Stimulated activated memory B cell treated with anti-CD40 and anti-IgM and Interleukin-4, amounts not matched to agents 10 μg/mL and 1 μg/mL and 100 μg/mL, for 72 hours (primary cell): ENCODE measurements at regions not wholly inside any gene's neighbourhood (a gene's known extent, or its start where the extent isn't known, plus 50 kb on each side); places are given as distances from the start of the nearest gene placed in this dataset.
"Not testable (repeated sequence)": the region's sequence is repeated elsewhere in the genome, so short reads cannot be mapped to it uniquely, and the experiment has no call there.

Source experiments
- ATAC-seq: fragments of 150-1000 bp; cut with Tn5 transposase; 2 replicates; pipeline ENCODE4 v1.10.0; 2021
- H3K27ac Mint-ChIP-seq: one replicate; pipeline ENCODE4 v1.8.0; 2022; ENCODE audit warnings: mild to moderate bottlenecking, mixed read lengths
- H3K27me3 Mint-ChIP-seq: one replicate; pipeline ENCODE4 v1.8.0; 2022; ENCODE audit warnings: mixed read lengths
- H3K36me3 Mint-ChIP-seq: one replicate; pipeline ENCODE4 v1.8.0; 2022; ENCODE audit warnings: mixed read lengths
- H3K4me1 Mint-ChIP-seq: one replicate; pipeline ENCODE4 v1.8.0; 2022; ENCODE audit warnings: mixed read lengths
- H3K4me3 Mint-ChIP-seq: one replicate; pipeline ENCODE4 v1.8.0; 2022; ENCODE audit warnings: mild to moderate bottlenecking, moderate library complexity, mixed read lengths
- H3K9me3 Mint-ChIP-seq: one replicate; pipeline ENCODE4 v1.8.0; 2022; ENCODE audit warnings: mixed read lengths

DNA sequence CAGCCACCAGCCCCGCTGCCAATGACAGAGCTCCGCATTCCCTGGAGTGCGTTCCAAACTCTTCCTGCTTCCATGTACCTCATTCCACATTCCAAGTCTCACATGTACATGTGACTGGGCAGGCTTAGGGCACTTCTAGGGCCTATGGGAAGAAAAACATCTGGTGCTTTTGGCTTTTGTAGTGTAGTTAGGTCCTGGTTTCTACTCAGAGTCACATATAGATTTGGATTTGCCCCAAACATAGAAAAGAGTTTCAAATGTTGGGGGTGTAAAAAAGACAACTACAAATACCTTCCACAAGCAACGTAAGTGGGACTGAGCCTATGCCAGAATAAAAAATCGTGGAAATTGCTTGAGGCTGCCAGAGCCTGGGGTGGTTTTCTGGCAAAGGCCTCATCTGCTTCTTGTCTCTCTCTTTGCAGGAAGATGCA lies 84.1 kb downstream of the ZNF467 start:
- H3K4me3 Mint-ChIP-seq, result no peak overlapping the region
- no peaks in the 10 kb centered on the region for H3K9me3 Mint-ChIP-seq
- no peaks in the 10 kb centered on the region for H3K4me1 Mint-ChIP-seq
- no peak for ATAC-seq
- H3K27me3 Mint-ChIP-seq, result peaks cover 71% of the 10 kb centered on the region
- H3K36me3 Mint-ChIP-seq, result no peaks in the 10 kb centered on the region
- H3K27ac Mint-ChIP-seq, result no peak overlapping the region

DNA sequence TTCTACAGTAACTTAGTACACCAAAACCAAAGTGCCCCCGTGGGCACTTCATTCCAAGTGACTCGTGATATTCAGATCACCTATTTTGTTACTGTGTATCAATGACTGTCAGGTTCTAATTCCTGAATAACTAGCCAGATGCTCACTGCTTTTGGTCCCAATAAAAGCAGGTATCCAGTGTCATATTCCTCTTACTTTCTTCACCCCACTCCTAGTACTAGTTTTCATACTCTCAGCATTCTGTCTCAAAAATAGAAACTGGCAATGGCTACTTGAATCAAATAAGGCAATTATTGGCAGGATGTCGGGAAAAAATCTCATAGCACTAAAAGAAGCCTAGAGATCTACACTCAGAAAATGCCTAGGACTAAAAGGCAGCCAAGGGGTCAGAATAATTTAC lies 84.6 kb downstream of the ZNF467 start:
- Mint-ChIP-seq H3K27me3 (peaks cover 73% of the 10 kb centered on the region), H3K4me3 (no peak overlapping the region), H3K9me3 (no peaks in the 10 kb centered on the region), H3K27ac (no peak overlapping the region), H3K36me3 (no peaks in the 10 kb centered on the region), H3K4me1 (no peaks in the 10 kb centered on the region)
- ATAC-seq, result no peak

DNA sequence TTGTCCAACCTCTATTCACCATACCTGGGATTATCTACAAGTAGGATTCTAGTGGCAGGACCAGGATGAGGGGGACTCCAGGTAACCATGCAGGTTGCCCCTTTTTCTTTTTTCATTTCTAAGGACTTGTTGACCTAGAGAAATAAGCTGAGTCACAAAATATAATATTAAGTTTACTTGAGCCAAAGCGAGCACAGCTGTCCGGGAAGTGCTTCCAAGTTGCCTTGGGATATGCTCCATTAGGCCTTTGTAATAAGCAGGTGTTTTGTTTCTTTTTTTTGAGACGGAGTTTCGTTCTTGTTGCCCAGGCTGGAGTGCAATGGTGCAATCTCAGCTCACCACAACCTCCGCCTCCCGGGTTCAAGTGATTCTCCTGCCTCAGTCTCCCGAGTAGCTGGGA lies 85.6 kb downstream of the ZNF467 start:
- H3K27ac Mint-ChIP-seq, ATAC-seq, H3K4me1 Mint-ChIP-seq, H3K36me3 Mint-ChIP-seq, H3K9me3 Mint-ChIP-seq, H3K4me3 Mint-ChIP-seq: not testable (repeated sequence)
- peaks cover 63% of the 10 kb centered on the region for H3K27me3 Mint-ChIP-seq

DNA sequence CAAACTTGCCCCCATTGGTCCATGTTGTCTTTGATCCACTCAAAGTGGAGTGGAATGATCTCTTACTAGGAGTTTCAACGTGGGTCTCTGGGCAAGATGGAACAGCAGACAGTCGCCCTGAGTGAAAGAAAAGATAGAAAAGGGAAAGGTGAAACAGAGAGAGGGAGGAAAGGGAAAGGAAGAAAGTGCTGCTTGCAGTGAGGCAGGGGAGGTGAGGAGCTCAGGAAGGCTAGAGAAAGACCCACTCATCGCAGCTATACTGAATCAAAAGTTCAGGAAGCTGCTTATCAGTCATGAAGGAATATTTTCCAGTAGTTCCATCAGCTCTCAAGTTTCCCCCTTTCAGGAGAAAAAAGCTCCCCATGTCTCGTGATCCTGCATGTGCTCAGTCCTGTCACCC lies 86.9 kb downstream of the ZNF467 start:
- no peaks in the 10 kb centered on the region for H3K4me1 Mint-ChIP-seq
- no peaks in the 10 kb centered on the region for H3K9me3 Mint-ChIP-seq
- no peak overlapping the region for H3K4me3 Mint-ChIP-seq
- peaks cover 64% of the 10 kb centered on the region for H3K27me3 Mint-ChIP-seq
- no peak overlapping the region for H3K27ac Mint-ChIP-seq
- no peak for ATAC-seq
- H3K36me3 Mint-ChIP-seq, result no peaks in the 10 kb centered on the region

DNA sequence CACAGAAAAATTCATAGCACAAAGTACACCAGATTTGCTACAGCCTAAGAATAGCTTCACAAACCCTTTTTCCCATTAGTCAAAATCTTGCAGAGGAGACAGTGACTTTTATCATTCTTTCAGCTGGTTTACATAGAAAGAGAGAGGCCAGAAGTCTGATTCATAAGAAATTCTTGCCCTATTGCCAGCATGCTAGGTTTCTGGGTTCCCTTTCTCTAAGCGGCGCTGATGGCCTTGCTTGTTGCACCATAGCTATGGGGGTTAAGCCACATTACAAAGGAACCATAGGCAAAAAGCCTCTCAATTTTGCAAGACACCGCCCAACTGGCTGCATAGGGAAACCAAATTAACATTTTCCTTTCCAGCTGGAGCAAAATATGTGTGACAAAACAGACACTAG lies 87.4 kb downstream of the ZNF467 start:
- ATAC-seq, result no peak
- H3K27ac Mint-ChIP-seq, result no peak overlapping the region
- H3K9me3 Mint-ChIP-seq, result no peaks in the 10 kb centered on the region
- H3K4me1 Mint-ChIP-seq, result no peaks in the 10 kb centered on the region
- H3K27me3 Mint-ChIP-seq, result peaks cover 64% of the 10 kb centered on the region
- H3K4me3 Mint-ChIP-seq, result no peak overlapping the region
- no peaks in the 10 kb centered on the region for H3K36me3 Mint-ChIP-seq

DNA sequence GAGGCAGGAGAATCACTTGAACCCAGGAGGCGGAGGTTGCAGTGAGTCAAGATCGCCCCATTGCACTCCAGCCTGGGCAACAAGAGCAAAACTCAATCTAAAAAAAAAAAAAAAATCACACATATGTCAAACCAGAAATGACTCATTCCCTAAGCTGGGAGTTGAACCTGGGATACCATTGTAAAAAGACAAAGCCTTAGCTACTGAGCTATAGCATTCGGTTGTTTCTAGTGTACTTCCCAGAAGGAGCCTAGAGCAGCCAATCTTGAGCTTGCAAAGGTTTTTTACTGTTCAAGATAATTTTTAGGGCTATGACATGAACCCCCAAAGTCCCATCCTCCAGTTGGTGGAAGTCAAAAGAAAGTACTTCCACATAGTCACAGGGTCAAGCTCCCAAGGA lies 87.9 kb downstream of the ZNF467 start:
- H3K36me3 Mint-ChIP-seq, result no peaks in the 10 kb centered on the region
- H3K9me3 Mint-ChIP-seq, result no peaks in the 10 kb centered on the region
- H3K27me3 Mint-ChIP-seq, result peaks cover 64% of the 10 kb centered on the region
- no peak overlapping the region for H3K4me3 Mint-ChIP-seq
- no peak overlapping the region for H3K27ac Mint-ChIP-seq
- no peaks in the 10 kb centered on the region for H3K4me1 Mint-ChIP-seq
- no peak for ATAC-seq

DNA sequence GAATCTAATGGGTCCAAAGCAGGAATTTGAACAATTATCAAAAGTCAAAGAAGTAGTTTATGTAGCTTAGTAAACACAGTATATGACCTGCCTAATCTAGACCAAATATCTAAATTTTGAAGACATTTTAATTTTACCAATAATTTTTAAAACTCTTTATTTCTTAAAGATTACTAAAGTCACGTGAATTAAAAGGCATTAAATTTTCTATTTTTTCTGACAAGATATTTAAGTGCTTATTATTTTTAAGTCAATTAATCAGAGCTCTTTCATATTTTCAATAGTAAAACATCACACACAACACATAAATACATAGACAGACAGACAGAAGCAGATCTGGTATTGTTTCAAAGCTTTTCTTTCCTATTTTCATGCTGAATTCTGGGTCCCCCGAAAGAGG lies 89.5 kb downstream of the ZNF467 start:
- H3K4me1 Mint-ChIP-seq, result no peaks in the 10 kb centered on the region
- H3K4me3 Mint-ChIP-seq, result no peak overlapping the region
- peaks cover under 1% of the 10 kb centered on the region for H3K9me3 Mint-ChIP-seq
- H3K27me3 Mint-ChIP-seq, result peaks cover 58% of the 10 kb centered on the region
- no peak overlapping the region for H3K27ac Mint-ChIP-seq
- no peaks in the 10 kb centered on the region for H3K36me3 Mint-ChIP-seq
- ATAC-seq, result no peak

DNA sequence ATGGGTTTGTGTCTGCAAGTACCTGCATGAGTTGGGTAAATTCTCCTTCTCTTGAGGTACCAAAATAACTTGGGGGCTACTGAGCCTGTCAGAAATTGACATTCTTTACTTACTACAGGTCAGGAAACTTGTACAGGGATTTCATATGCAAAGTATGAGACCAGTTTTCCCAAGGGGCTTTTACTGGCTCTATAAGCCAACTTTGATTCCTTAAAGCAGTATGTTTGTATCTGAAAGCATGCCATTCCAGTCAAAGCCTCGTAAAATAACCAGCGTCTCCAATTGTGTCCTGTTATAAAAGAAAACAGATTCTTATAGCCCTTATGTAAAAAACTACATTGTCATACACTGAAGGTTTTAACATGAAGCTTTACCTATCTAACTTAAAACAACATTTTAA lies 90.2 kb downstream of the ZNF467 start:
- Mint-ChIP-seq H3K4me1 (no peaks in the 10 kb centered on the region), H3K4me3 (no peak overlapping the region), H3K36me3 (no peaks in the 10 kb centered on the region), H3K27me3 (peaks cover 58% of the 10 kb centered on the region), H3K27ac (no peak overlapping the region), H3K9me3 (peaks cover 2% of the 10 kb centered on the region)
- ATAC-seq, result no peak

DNA sequence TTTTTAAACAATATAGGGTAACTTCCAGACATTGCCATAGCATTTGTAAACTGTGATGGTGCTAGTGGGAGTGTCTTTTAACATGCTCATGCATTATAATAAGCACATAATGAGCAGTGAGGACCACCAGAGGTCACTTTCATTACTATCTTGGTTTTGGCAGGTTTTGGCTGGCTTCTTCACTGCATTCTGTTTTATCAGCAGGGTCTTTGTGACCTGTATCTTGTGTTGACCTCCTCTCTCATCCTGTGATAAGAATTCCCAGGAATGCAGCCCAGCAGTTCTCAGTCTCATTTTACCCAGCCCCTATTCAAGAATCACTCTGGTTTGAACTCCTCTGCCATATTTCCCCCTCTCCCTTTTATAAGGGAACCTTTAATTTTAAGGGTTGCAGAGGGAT lies 91.3 kb downstream of the ZNF467 start:
- ATAC-seq, result no peak
- Mint-ChIP-seq H3K36me3 (no peaks in the 10 kb centered on the region), H3K27me3 (peaks cover 55% of the 10 kb centered on the region), H3K27ac (no peak overlapping the region), H3K9me3 (peaks cover 2% of the 10 kb centered on the region), H3K4me1 (no peaks in the 10 kb centered on the region), H3K4me3 (no peak overlapping the region)

DNA sequence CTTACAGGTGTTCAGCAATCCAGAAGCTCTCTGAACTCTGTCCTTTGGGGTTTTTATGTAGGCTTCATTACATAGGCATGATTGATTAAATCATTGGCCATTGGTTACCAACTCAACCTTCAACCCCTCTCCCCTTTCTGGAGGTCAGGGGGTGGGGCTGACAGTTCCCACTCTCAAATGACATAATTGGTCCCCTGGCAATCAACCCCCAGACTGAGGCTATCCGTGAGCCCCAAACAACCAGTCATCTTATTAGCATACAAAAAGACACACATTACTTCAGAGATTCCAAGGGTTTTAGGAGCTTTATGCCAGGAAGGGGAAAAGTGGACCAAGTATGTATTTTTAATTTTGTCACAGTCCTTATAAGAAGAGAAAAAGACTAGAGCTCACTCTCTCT lies 92.1 kb downstream of the ZNF467 start:
- H3K36me3 Mint-ChIP-seq, result no peaks in the 10 kb centered on the region
- H3K4me1 Mint-ChIP-seq, result no peaks in the 10 kb centered on the region
- no peak for ATAC-seq
- H3K27ac Mint-ChIP-seq, result no peak overlapping the region
- peaks cover 2% of the 10 kb centered on the region for H3K9me3 Mint-ChIP-seq
- peaks cover 55% of the 10 kb centered on the region for H3K27me3 Mint-ChIP-seq
- no peak overlapping the region for H3K4me3 Mint-ChIP-seq

DNA sequence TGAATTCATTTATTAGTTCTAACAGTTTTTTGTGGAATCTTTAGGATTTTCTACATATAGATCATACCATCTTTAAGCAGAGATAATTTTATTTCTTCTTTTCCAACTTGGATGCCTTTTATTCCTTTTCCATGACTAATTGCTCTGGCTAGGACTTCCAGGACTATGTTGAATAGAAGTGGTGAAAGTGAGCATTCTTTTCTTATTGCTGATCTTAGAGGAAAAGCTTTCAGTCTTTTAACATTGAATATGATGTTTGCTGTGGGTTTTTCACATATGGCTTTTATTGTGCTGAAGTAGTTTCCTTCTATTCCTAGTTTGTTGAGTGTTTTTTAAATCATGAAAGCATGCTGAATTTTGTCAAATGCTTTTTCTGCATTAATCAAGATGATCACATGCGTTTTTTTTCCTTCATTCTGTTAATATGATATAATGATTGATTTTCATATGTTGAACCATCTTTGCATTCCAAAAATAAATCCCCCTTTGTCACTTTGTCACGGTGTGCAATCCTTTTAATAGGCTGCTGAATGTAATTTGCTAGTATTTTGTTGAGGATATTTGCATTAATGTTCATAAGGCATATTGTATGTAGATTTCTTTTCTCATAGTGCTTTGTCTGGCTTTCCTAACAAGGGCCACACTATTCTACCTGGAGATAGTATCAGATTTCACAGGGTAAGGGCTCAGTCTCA lies 92.9 kb downstream of the ZNF467 start:
- ATAC-seq, result no peak
- Mint-ChIP-seq H3K4me1 (no peaks in the 10 kb centered on the region), H3K27ac (no peak overlapping the region), H3K27me3 (peaks cover 55% of the 10 kb centered on the region), H3K9me3 (peaks cover 2% of the 10 kb centered on the region), H3K4me3 (no peak overlapping the region), H3K36me3 (no peaks in the 10 kb centered on the region)

DNA sequence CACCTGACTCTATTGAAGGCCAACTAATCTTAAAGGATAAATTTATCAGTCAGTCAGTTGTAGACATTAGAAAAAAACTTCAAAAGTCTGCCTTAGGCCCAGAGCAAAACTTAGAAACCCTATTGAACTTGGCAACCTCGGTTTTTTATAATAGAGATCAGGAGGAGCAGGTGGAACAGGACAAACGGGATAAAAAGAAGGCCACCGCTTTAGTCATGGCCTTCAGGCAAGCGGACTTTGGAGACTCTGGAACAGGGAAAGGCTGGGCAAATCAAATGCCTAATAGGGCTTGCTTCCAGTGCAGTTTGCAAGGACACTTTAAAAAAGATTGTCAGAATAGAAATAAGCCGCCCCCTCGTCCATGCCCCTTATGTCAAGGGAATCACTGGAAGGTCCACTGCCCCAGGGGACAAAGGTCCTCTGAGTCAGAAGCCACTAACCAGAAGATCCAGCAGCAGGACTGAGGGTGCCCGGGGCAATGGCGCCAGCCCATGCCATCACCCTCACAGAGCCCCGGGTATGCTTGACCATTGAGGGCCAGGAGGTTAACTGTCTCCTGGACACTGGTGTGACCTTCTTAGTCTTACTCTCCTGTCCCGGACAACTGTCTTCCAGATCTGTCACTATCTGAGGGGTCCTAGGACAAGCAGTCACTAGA lies 98.5 kb downstream of the ZNF467 start:
- ATAC-seq, H3K9me3 Mint-ChIP-seq, H3K27ac Mint-ChIP-seq, H3K36me3 Mint-ChIP-seq, H3K4me1 Mint-ChIP-seq, H3K4me3 Mint-ChIP-seq: not testable (repeated sequence)
- peaks cover 58% of the 10 kb centered on the region for H3K27me3 Mint-ChIP-seq

DNA sequence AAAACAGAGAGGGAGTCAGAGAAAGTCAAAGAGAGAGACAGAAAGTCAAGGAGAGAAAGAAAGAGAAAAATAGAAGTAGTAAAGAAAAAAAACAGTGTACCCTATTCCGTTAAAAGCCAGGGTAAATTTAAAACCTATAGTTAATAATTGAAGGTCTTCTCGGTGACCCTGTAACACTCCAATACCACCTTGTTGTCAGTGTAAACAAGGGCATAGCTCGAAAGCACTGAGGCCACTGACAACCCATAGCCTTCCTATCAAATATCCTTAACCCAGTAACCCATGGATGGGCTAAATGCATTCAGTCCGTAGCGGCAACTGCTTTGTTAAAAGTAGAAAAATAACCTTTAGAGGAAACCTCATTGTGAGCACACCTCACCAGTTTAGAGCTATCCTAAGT lies 100.4 kb downstream of the ZNF467 start:
- Mint-ChIP-seq H3K27me3 (peaks cover 53% of the 10 kb centered on the region), H3K9me3 (no peaks in the 10 kb centered on the region), H3K4me3 (no peak overlapping the region), H3K4me1 (peaks cover 6% of the 10 kb centered on the region), H3K27ac (no peak overlapping the region), H3K36me3 (no peaks in the 10 kb centered on the region)
- no peak for ATAC-seq

DNA sequence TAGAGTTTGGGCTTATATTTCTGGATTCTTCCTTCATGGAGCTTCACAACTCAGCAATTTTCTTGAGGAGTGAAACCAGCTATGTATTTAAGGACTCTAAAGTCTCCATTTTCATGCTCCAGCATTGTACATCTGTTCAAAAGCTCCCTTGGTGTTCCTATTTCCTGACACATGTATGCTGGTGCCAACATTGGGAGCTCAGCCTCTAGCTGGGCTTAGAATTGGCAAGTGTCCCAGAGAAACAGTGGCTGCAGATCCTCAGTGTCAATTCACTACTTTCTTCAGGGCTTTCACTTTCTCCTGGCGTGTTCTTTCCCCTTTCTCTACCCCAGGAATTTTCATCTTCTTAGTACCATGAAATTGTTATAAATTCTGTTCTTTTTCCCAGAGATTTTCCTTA lies 103.1 kb downstream of the ZNF467 start:
- H3K27ac Mint-ChIP-seq, result no peak overlapping the region
- no peak for ATAC-seq
- peaks cover 68% of the 10 kb centered on the region for H3K27me3 Mint-ChIP-seq
- no peaks in the 10 kb centered on the region for H3K36me3 Mint-ChIP-seq
- H3K4me3 Mint-ChIP-seq, result no peak overlapping the region
- H3K9me3 Mint-ChIP-seq, result no peaks in the 10 kb centered on the region
- H3K4me1 Mint-ChIP-seq, result peaks cover 6% of the 10 kb centered on the region

DNA sequence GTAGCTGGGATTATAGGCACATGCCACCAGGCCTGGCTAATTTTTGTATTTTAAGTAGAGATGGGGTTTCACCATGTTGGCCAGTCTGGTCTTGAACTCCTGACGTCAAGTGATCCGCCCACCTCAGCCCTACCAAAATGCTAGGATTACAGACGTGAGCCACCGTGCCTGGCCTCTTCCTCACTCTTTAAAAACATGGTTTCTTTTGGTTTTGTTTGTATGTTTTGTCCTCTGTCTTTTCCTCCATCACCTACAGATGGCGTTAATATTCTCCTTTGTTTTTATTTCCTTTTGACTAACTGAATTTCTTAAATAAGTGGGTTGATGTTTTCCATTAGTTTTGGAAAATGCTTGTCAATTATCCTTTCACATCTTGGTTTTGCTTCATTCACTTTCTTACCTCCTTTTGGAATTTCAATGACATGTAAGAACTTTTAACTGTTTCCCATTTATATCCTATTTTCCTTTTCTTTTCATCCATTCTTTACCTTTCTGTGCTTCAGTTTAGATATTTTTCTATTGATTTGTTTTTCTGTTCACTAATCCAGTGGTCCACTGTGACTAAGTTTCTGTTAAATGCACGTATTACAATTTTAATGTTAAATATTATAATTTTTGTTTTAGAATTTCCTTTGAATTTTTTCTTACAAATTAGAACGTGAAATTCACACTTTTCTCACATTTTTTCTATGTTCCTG lies 104.1 kb downstream of the ZNF467 start:
- H3K27ac Mint-ChIP-seq, result no peak overlapping the region
- no peak overlapping the region for H3K4me3 Mint-ChIP-seq
- H3K36me3 Mint-ChIP-seq, result no peaks in the 10 kb centered on the region
- no peaks in the 10 kb centered on the region for H3K9me3 Mint-ChIP-seq
- peaks cover 6% of the 10 kb centered on the region for H3K4me1 Mint-ChIP-seq
- no peak for ATAC-seq
- H3K27me3 Mint-ChIP-seq, result peaks cover 70% of the 10 kb centered on the region

DNA sequence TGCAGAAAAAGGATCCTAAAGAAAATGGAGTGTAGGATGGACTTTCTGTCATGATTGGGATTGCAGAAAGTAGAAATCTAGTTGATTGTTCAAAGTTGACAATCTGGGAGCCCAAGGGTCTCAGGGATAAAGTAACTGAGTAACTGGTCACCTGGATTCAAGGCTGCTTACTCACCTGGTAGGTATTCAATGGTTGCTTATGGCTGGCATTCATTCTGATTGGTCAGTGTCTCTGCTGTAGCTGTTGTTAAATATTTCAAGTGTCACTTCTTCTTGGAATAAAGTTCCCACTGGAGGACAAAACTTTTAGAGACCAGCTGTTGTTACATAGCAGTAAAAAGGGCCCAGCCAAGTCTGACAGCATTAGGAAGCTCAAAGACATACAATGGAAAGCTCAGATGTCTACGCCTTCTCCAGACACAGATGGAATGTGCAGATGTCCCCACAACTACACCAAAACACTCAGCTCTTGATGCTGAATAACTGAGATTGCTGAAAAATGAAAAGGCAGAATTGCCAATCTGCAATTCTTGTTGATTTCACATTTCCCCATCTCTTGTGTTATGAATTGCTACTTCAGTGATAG lies 106.9 kb downstream of the ZNF467 start:
- no peak overlapping the region for H3K27ac Mint-ChIP-seq
- H3K36me3 Mint-ChIP-seq, result no peaks in the 10 kb centered on the region
- peaks cover 76% of the 10 kb centered on the region for H3K27me3 Mint-ChIP-seq
- peaks cover 6% of the 10 kb centered on the region for H3K4me1 Mint-ChIP-seq
- no peak overlapping the region for H3K4me3 Mint-ChIP-seq
- ATAC-seq, result no peak
- H3K9me3 Mint-ChIP-seq, result peaks cover 12% of the 10 kb centered on the region
